ENCODE measurements at regions not wholly inside any gene's neighbourhood (a gene's known extent, or its start where the extent isn't known, plus 50 kb on each side); places are given as distances from the start of the nearest gene placed in this dataset.

- TF ChIP-seq CTCF (IDR thresholded peaks at IDR 0.05) = no peak
- TF ChIP-seq POLR2A (IDR thresholded peaks at IDR 0.05) = no peak
These were observed 951.6 kb upstream of the ZNF722 start for GRCh38 chr7:63047061-63047460.
